ENCODE measurements at regions not wholly inside any gene's neighbourhood (a gene's known extent, or its start where the extent isn't known, plus 50 kb on each side); places are given as distances from the start of the nearest gene placed in this dataset.

GRCh38 chr4:124135409-124135813 lies 577.1 kb downstream of the ANKRD50 start:
- ChIA-PET CTCF (no interaction called here), POLR2A (no interaction called here)
- no peak overlapping the region for H3K4me3 ChIP-seq (ENCODE audit: low read depth, low read length)
- no peak for DNase-seq (ENCODE audit: low read depth, low spot score)
- TF ChIP-seq CTCF (IDR thresholded peaks at IDR 0.05; ENCODE audit: insufficient read depth, low read length, missing control alignments) = no peak

DNA sequence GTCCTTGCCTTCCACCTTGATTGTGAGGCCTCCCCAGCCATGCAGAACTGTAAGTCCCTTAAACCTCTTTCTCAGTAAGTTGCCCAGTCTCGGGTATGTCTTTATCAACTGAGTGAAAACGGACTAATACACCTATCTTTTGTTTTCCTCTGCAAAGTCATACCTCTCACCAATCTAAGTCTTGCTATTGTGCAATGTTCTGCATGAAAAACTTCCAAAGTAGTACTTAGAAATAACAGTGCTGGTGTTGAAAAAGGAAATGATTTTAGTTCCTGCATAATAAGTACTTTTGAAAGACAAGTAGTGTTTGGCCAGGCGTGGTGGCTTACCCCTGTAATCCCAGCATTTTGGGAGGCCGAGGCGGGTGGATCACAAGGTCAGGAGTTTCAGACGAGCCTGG lies 573.5 kb downstream of the ANKRD50 start:
- ChIA-PET CTCF (no interaction called here), POLR2A (no interaction called here)
- no peak overlapping the region for H3K4me3 ChIP-seq (ENCODE audit: low read depth, low read length)
- TF ChIP-seq CTCF (IDR thresholded peaks at IDR 0.05; ENCODE audit: insufficient read depth, low read length, missing control alignments) = no peak
- no peak for DNase-seq (ENCODE audit: low read depth, low spot score)

DNA sequence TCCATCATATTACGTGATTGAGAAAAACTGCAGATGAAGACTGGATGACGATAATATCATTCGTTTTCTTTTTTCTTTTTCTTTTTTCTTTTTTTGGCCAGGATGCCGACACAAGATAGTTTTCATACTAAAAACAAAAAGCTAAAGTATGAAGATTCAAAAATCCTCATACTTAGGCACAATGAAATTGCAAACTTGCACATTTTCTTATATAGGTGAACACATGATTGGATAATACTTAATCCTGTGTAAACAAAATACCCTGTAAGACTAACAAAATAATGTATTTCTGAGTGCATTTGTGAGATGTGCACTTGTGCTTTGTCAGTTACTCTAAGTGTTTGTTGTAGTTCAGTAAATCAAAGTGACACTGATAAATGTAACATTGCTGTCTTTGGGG lies 568.9 kb downstream of the ANKRD50 start:
- H3K4me3 ChIP-seq (ENCODE audit: low read depth, low read length) = no peak overlapping the region
- no peak for TF ChIP-seq CTCF (IDR thresholded peaks at IDR 0.05; ENCODE audit: insufficient read depth, low read length, missing control alignments)
- CTCF ChIA-PET = interaction anchor here (1.4 kb wide), 1 partner anchor 21 kb away, joined by 3 read pairs; no protein-coding TSS in a partner anchor
- POLR2A ChIA-PET = no interaction called here
- DNase-seq (ENCODE audit: low read depth, low spot score) = no peak

- no peak overlapping the region for H3K4me3 ChIP-seq (ENCODE audit: low read depth, low read length)
- CTCF ChIA-PET = interaction anchor here (1.4 kb wide), 1 partner anchor 20 kb away, joined by 3 read pairs; no protein-coding TSS in a partner anchor
- no peak for DNase-seq (ENCODE audit: low read depth, low spot score)
- no peak for TF ChIP-seq CTCF (IDR thresholded peaks at IDR 0.05; ENCODE audit: insufficient read depth, low read length, missing control alignments)
- POLR2A ChIA-PET = no interaction called here
These were observed 568.3 kb downstream of the ANKRD50 start for GRCh38 chr4:124144238-124144654.

DNA sequence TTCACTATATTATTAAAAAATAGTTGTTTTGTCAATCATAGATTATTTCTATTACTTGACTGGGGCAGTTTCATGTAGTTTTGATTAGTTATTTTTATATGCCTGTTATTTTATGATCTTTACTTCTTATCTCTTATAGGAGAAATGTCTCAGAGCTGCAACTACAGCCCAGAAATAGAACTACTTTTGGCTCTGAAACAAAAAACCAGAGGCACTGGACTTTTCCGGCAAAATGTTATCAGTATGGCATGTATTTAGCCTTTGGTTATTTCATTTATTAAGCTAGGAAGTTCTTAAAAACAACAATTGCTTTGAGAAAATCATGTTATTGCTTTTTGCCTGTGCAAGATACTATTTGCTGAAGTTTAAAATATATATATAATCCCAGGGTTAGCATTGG lies 566.5 kb downstream of the ANKRD50 start:
- CTCF ChIA-PET = no interaction called here
- no peak for TF ChIP-seq CTCF (IDR thresholded peaks at IDR 0.05; ENCODE audit: insufficient read depth, low read length, missing control alignments)
- no peak overlapping the region for H3K4me3 ChIP-seq (ENCODE audit: low read depth, low read length)
- POLR2A ChIA-PET = no interaction called here
- DNase-seq (ENCODE audit: low read depth, low spot score) = no peak

GRCh38 chr4:124151031-124151430 lies 561.5 kb downstream of the ANKRD50 start:
- TF ChIP-seq CTCF (IDR thresholded peaks at IDR 0.05; ENCODE audit: insufficient read depth, low read length, missing control alignments) = no peak
- ChIA-PET CTCF (no interaction called here), POLR2A (no interaction called here)
- no peak overlapping the region for H3K4me3 ChIP-seq (ENCODE audit: low read depth, low read length)
- no peak for DNase-seq (ENCODE audit: low read depth, low spot score)
